H9 (cell line): ENCODE measurements at regions not wholly inside any gene's neighbourhood (a gene's known extent, or its start where the extent isn't known, plus 50 kb on each side); places are given as distances from the start of the nearest gene placed in this dataset.

Experiments used
- DNase-seq: peaks from one replicate; pipeline ENCODE4 v3.0.0-alpha.2; 2017
- H2AFZ ChIP-seq: one replicate; pipeline ENCODE4 v1.6.1; 2013; ENCODE audit warnings: mild to moderate bottlenecking, low read length, control low read depth, moderate library complexity
- H2AK5ac ChIP-seq: 2 replicates; pipeline ENCODE4 v1.6.1; 2013; ENCODE audit warnings: low read length, control low read depth, mixed read lengths; ENCODE audit not compliant: insufficient read length
- H2BK120ac ChIP-seq: one replicate; pipeline ENCODE4 v1.6.1; 2013; ENCODE audit warnings: low read depth, mild to moderate bottlenecking, low read length, control low read depth, inconsistent platforms; ENCODE audit not compliant: poor library complexity, severe bottlenecking
- H2BK12ac ChIP-seq: 2 replicates; pipeline ENCODE4 v1.6.1; 2013; ENCODE audit warnings: low read length, control low read depth, mixed read lengths, low read depth; ENCODE audit not compliant: insufficient read length
- H2BK15ac ChIP-seq: 2 replicates; pipeline ENCODE4 v1.6.1; 2013; ENCODE audit warnings: low read depth, low read length, control low read depth
- H2BK20ac ChIP-seq: one replicate; pipeline ENCODE4 v1.6.1; 2013; ENCODE audit warnings: low read depth, mild to moderate bottlenecking, low read length, control low read depth, inconsistent platforms; ENCODE audit not compliant: poor library complexity, severe bottlenecking
- H2BK5ac ChIP-seq: 2 replicates; pipeline ENCODE4 v1.6.1; 2013; ENCODE audit warnings: low read length, control low read depth, mixed read lengths; ENCODE audit not compliant: insufficient read length
- H3K14ac ChIP-seq: 2 replicates; pipeline ENCODE4 v1.6.1; 2013; ENCODE audit warnings: low read length, control low read depth; ENCODE audit not compliant: insufficient read depth
- H3K18ac ChIP-seq: 2 replicates; pipeline ENCODE4 v1.6.1; 2013; ENCODE audit warnings: low read depth, mild to moderate bottlenecking, mixed read lengths, low read length, control low read depth; ENCODE audit not compliant: insufficient read length
- H3K23ac ChIP-seq: 2 replicates; pipeline ENCODE4 v1.6.1; 2013; ENCODE audit warnings: low read length, control low read depth, mixed read lengths, low read depth; ENCODE audit not compliant: insufficient read length
- H3K23me2 ChIP-seq: 2 replicates; pipeline ENCODE4 v1.6.1; 2013; ENCODE audit warnings: low read depth, mild to moderate bottlenecking, mixed read lengths, low read length, control low read depth; ENCODE audit not compliant: insufficient read length, poor library complexity, severe bottlenecking
- H3K27ac ChIP-seq: 2 replicates; pipeline ENCODE4 v1.5.1; 2013; ENCODE audit warnings: low read length, control low read depth, mixed read lengths, low read depth; ENCODE audit not compliant: insufficient read length
- H3K27me3 ChIP-seq: 2 replicates; pipeline ENCODE4 v1.6.1; 2013; ENCODE audit warnings: low read length, control low read depth, inconsistent platforms; ENCODE audit not compliant: insufficient read depth
- H3K4ac ChIP-seq: 2 replicates; pipeline ENCODE4 v1.6.1; 2013; ENCODE audit warnings: low read depth, mild to moderate bottlenecking, control low read depth, inconsistent platforms, low read length, moderate library complexity
- H3K4me1 ChIP-seq: 2 replicates; pipeline ENCODE4 v1.6.1; 2013; ENCODE audit warnings: low read length, control low read depth, inconsistent platforms; ENCODE audit not compliant: insufficient read depth
- H3K4me2 ChIP-seq: 2 replicates; pipeline ENCODE4 v1.6.1; 2013; ENCODE audit warnings: low read length, control low read depth, mixed read lengths; ENCODE audit not compliant: insufficient read length, insufficient read depth
- H3K56ac ChIP-seq: 2 replicates; pipeline ENCODE4 v1.6.1; 2013; ENCODE audit warnings: low read depth, mild to moderate bottlenecking, mixed read lengths, low read length, control low read depth; ENCODE audit not compliant: insufficient read length
- H3K79me1 ChIP-seq: 2 replicates; pipeline ENCODE4 v1.6.1; 2013; ENCODE audit warnings: low read depth, mild to moderate bottlenecking, moderate library complexity, low read length, control low read depth, inconsistent platforms; ENCODE audit not compliant: insufficient read depth, poor library complexity, severe bottlenecking
- H3K79me2 ChIP-seq: 2 replicates; pipeline ENCODE4 v1.6.1; 2013; ENCODE audit warnings: low read length, control low read depth, inconsistent platforms; ENCODE audit not compliant: insufficient read depth
- H3K9ac ChIP-seq: 2 replicates; pipeline ENCODE4 v1.6.1; 2013; ENCODE audit warnings: low read length, control low read depth, mixed read lengths; ENCODE audit not compliant: insufficient read length; ENCODE audit errors: extremely low read depth
- H3K9me3 ChIP-seq: one replicate; pipeline ENCODE4 v1.6.1; 2013; ENCODE audit warnings: low read depth, low read length, inconsistent platforms; ENCODE audit not compliant: control insufficient read depth
- H3T11ph ChIP-seq: one replicate; pipeline ENCODE4 v1.6.1; 2013; ENCODE audit warnings: mild to moderate bottlenecking, low read length, control low read depth, inconsistent platforms
- H4K20me1 ChIP-seq: one replicate; pipeline ENCODE4 v1.6.1; 2013; ENCODE audit not compliant: control insufficient read depth, insufficient read length, insufficient read depth
- H4K5ac ChIP-seq: 2 replicates; pipeline ENCODE4 v1.6.1; 2013; ENCODE audit warnings: low read depth, mild to moderate bottlenecking, mixed read lengths, low read length, control low read depth; ENCODE audit not compliant: insufficient read length
- H4K8ac ChIP-seq: replicated peaks from 2 replicates; pipeline ENCODE4 v1.6.1; 2013; ENCODE audit warnings: low read length, control low read depth, mixed read lengths, low read depth; ENCODE audit not compliant: insufficient read length
- H4K91ac ChIP-seq: 2 replicates; pipeline ENCODE4 v1.6.1; 2013; ENCODE audit warnings: low read depth, mild to moderate bottlenecking, moderate library complexity, mixed read lengths, low read length, control low read depth; ENCODE audit not compliant: insufficient read length
- H3K27ac Mint-ChIP-seq, 3 experiments: 2 replicates in 2 of 3; 3 replicates in 1 of 3; pipeline ENCODE4 v1.8.0; 2020 to 2021; ENCODE audit warnings: mixed read lengths in 3 of 3, mild to moderate bottlenecking in 1 of 3, moderate library complexity in 1 of 3
- H3K27me3 Mint-ChIP-seq: 2 replicates; pipeline ENCODE4 v1.8.0; 2021; ENCODE audit warnings: low read depth, mild to moderate bottlenecking, moderate library complexity, mixed read lengths
- H3K36me3 Mint-ChIP-seq, 3 experiments: 2 replicates in 2 of 3; 3 replicates in 1 of 3; pipeline ENCODE4 v1.8.0; 2020 to 2021; ENCODE audit warnings: low read depth in 3 of 3, mixed read lengths in 3 of 3; ENCODE audit not compliant: insufficient read depth in 1 of 3
- H3K4me1 Mint-ChIP-seq, 2 experiments: 2 replicates each; pipeline ENCODE4 v1.8.0; 2020; ENCODE audit warnings: mixed read lengths in 2 of 2
- H3K4me3 Mint-ChIP-seq, 2 experiments: 2 replicates in 1 of 2; 3 replicates in 1 of 2; pipeline ENCODE4 v1.8.0; 2020 to 2021; ENCODE audit warnings: mild to moderate bottlenecking in 2 of 2, mixed read lengths in 2 of 2, moderate library complexity in 1 of 2
- H3K9me3 Mint-ChIP-seq, 2 experiments: 2 replicates in 1 of 2; 3 replicates in 1 of 2; pipeline ENCODE4 v1.8.0; 2020; ENCODE audit warnings: mild to moderate bottlenecking in 2 of 2, mixed read lengths in 2 of 2, moderate library complexity in 1 of 2
- CTCF ChIP-seq: fragments of 200-600 bp; sonication (generic); conservative IDR thresholded peaks from 3 replicates; pipeline ENCODE4 v1.8.0; 2021; ENCODE audit warnings: antibody characterized with exemption, mild to moderate bottlenecking
- WGBS: extraction: QIAGEN DNeasy Blood & Tissue Kit; methylation state at CpG from one replicate; pipeline ENCODE4 v1.1.7; 2013; ENCODE audit warnings: missing lambda C conversion rate, low lambda C conversion rate, mixed read lengths; ENCODE audit not compliant: insufficient read length; ENCODE audit errors: extremely low coverage; 5-methylcytosine and 5-hydroxymethylcytosine counted together

- Histone ChIP-seq H3K18ac (no peak overlapping the region), H3K23me2 (no peaks in the 10 kb centered on the region), H3K27me3 (no peaks in the 10 kb centered on the region), H2AFZ (no peak overlapping the region), H3K9me3 (no peaks in the 10 kb centered on the region), H3T11ph (no peak overlapping the region), H4K8ac (no peak overlapping the region), H3K27ac (no peak overlapping the region), H3K9ac (no peak overlapping the region), H2AK5ac (no peak overlapping the region), H3K4me2 (no peak overlapping the region), H3K79me1 (no peaks in the 10 kb centered on the region), H4K5ac (no peak overlapping the region), H3K14ac (no peak overlapping the region), H3K23ac (no peak overlapping the region), H4K20me1 (no peaks in the 10 kb centered on the region), H3K4ac (no peak overlapping the region), H2BK5ac (no peak overlapping the region), H2BK20ac (no peak overlapping the region), H3K56ac (no peak overlapping the region), H2BK120ac (no peak overlapping the region), H4K91ac (no peak overlapping the region), H3K4me1 (peaks cover 4% of the 10 kb centered on the region; the same call in 1 of the 2 replicates), H3K79me2 (no peaks in the 10 kb centered on the region), H2BK12ac (no peak overlapping the region), H2BK15ac (no peak overlapping the region)
- no CpG with 5 or more reads among the region's 1 CpG for WGBS
- no peaks in the 10 kb centered on the region for H3K9me3 Mint-ChIP-seq
- TF ChIP-seq CTCF, result no peak
- no peak for DNase-seq
- no peak overlapping the region for H3K27ac Mint-ChIP-seq
- H3K27me3 Mint-ChIP-seq, result no peaks in the 10 kb centered on the region
- H3K36me3 Mint-ChIP-seq, result peaks cover 0 to 5% (median 0%) of the 10 kb centered on the region in 3 experiments; a peak in 2 of 7 replicates
- H3K4me3 Mint-ChIP-seq, result no peak overlapping the region
- H3K4me1 Mint-ChIP-seq, result peaks cover 34 to 44% of the 10 kb centered on the region in 2 experiments
Measured at GRCh38 chr1:81233591-81233990, 567.1 kb upstream of the ADGRL2 start.
